ENCODE measurements at regions not wholly inside any gene's neighbourhood (a gene's known extent, or its start where the extent isn't known, plus 50 kb on each side); places are given as distances from the start of the nearest gene placed in this dataset.

DNA sequence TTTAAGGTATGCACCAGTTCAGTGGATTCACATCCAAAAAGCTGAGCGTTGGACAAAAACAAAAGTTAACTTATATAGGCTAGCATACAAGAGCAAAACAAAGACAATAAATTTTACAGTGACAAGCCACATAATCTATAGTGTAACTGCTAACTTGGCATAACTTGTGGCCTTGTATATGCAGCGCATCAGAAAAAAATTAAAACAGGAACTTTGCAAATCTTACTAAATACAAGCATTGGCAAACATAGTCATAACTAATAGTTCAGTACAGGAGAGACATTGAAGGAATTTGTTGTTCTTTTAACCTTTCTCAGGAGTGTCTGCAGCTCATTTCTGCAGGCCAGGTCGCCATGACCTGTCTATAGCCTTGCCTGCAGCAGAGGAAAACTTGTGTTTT, 54.6 kb downstream of the OR10H4 start (continued):
- TF ChIP-seq, protein P1, sequence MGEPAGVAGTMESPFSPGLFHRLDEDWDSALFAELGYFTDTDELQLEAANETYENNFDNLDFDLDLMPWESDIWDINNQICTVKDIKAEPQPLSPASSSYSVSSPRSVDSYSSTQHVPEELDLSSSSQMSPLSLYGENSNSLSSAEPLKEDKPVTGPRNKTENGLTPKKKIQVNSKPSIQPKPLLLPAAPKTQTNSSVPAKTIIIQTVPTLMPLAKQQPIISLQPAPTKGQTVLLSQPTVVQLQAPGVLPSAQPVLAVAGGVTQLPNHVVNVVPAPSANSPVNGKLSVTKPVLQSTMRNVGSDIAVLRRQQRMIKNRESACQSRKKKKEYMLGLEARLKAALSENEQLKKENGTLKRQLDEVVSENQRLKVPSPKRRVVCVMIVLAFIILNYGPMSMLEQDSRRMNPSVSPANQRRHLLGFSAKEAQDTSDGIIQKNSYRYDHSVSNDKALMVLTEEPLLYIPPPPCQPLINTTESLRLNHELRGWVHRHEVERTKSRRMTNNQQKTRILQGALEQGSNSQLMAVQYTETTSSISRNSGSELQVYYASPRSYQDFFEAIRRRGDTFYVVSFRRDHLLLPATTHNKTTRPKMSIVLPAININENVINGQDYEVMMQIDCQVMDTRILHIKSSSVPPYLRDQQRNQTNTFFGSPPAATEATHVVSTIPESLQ (CRISPR knock-in tag; IDR thresholded peaks at IDR 0.05) = no peak
- TF ChIP-seq, protein P2, sequence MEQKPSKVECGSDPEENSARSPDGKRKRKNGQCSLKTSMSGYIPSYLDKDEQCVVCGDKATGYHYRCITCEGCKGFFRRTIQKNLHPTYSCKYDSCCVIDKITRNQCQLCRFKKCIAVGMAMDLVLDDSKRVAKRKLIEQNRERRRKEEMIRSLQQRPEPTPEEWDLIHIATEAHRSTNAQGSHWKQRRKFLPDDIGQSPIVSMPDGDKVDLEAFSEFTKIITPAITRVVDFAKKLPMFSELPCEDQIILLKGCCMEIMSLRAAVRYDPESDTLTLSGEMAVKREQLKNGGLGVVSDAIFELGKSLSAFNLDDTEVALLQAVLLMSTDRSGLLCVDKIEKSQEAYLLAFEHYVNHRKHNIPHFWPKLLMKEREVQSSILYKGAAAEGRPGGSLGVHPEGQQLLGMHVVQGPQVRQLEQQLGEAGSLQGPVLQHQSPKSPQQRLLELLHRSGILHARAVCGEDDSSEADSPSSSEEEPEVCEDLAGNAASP (IDR thresholded peaks at IDR 0.05) = no peak
- TF ChIP-seq RBM17 (IDR thresholded peaks at IDR 0.05; ENCODE audit: borderline replicate concordance, low read depth, low read length) (no peak), ATF7 (IDR thresholded peaks at IDR 0.05) (no peak), CHD4 (IDR thresholded peaks at IDR 0.05; ENCODE audit: insufficient read depth, insufficient replicate concordance, low read depth, low read length, poor library complexity, severe bottlenecking) (no peak), POLR2H (tag; IDR thresholded peaks at IDR 0.05; ENCODE audit: low read depth) (no peak), FOS (IDR thresholded peaks at IDR 0.05; ENCODE audit: extremely low read depth, insufficient read length) (no peak), PRPF4 (IDR thresholded peaks at IDR 0.05; ENCODE audit: insufficient read depth, low read depth, low read length, poor library complexity, severe bottlenecking) (no peak), SMARCA4 (IDR thresholded peaks at IDR 0.05) (no peak), RFX1 (IDR thresholded peaks at IDR 0.05) (no peak)
- TF ChIP-seq, protein P3, sequence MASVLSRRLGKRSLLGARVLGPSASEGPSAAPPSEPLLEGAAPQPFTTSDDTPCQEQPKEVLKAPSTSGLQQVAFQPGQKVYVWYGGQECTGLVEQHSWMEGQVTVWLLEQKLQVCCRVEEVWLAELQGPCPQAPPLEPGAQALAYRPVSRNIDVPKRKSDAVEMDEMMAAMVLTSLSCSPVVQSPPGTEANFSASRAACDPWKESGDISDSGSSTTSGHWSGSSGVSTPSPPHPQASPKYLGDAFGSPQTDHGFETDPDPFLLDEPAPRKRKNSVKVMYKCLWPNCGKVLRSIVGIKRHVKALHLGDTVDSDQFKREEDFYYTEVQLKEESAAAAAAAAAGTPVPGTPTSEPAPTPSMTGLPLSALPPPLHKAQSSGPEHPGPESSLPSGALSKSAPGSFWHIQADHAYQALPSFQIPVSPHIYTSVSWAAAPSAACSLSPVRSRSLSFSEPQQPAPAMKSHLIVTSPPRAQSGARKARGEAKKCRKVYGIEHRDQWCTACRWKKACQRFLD (CRISPR knock-in tag; IDR thresholded peaks at IDR 0.05) = no peak
- TF ChIP-seq, protein P4, sequence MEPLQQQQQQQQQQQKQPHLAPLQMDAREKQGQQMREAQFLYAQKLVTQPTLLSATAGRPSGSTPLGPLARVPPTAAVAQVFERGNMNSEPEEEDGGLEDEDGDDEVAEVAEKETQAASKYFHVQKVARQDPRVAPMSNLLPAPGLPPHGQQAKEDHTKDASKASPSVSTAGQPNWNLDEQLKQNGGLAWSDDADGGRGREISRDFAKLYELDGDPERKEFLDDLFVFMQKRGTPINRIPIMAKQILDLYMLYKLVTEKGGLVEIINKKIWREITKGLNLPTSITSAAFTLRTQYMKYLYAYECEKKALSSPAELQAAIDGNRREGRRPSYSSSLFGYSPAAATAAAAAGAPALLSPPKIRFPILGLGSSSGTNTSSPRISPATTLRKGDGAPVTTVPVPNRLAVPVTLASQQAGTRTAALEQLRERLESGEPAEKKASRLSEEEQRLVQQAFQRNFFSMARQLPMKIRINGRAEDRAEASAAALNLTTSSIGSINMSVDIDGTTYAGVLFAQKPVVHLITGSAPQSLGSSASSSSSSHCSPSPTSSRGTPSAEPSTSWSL (CRISPR knock-in tag; IDR thresholded peaks at IDR 0.05; ENCODE audit: borderline replicate concordance) = no peak
- TF ChIP-seq, protein P5, sequence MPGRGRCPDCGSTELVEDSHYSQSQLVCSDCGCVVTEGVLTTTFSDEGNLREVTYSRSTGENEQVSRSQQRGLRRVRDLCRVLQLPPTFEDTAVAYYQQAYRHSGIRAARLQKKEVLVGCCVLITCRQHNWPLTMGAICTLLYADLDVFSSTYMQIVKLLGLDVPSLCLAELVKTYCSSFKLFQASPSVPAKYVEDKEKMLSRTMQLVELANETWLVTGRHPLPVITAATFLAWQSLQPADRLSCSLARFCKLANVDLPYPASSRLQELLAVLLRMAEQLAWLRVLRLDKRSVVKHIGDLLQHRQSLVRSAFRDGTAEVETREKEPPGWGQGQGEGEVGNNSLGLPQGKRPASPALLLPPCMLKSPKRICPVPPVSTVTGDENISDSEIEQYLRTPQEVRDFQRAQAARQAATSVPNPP (IDR thresholded peaks at IDR 0.05; ENCODE audit: borderline replicate concordance, insufficient read depth, insufficient read length) = no peak
